Lower lobe of right lung (tissue), 2 donors: ENCODE measurements at regions not wholly inside any gene's neighbourhood (a gene's known extent, or its start where the extent isn't known, plus 50 kb on each side); places are given as distances from the start of the nearest gene placed in this dataset.
"Not testable (repeated sequence)": the region's sequence is repeated elsewhere in the genome, so short reads cannot be mapped to it uniquely, and the experiment has no call there.

ENCODE experiments used
- ATAC-seq, 2 donors: fragments of 200-7000 bp; cut with Tn5 transposase; one replicate each; pipeline ENCODE4 v1.9.1; 2020 to 2022; ENCODE audit warnings: mild to moderate bottlenecking in 2 of 2, moderate library complexity in 2 of 2
- DNase-seq: peaks from one replicate; pipeline ENCODE4 v3.0.0-alpha.2; 2020
- H3K27ac ChIP-seq: fragments of 200-600 bp; one replicate; pipeline ENCODE4 v1.8.0; 2022
- H3K27me3 ChIP-seq: fragments of 200-600 bp; one replicate; pipeline ENCODE4 v1.8.0; 2022; ENCODE audit warnings: low read depth
- H3K36me3 ChIP-seq: fragments of 200-600 bp; one replicate; pipeline ENCODE4 v1.8.0; 2022; ENCODE audit warnings: mild to moderate bottlenecking
- H3K4me1 ChIP-seq: fragments of 200-600 bp; one replicate; pipeline ENCODE4 v1.8.0; 2022
- H3K4me3 ChIP-seq: fragments of 200-600 bp; one replicate; pipeline ENCODE4 v1.8.0; 2022; ENCODE audit warnings: mild to moderate bottlenecking
- H3K9me3 ChIP-seq: fragments of 200-600 bp; one replicate; pipeline ENCODE4 v1.8.0; 2022
- intact Hi-C: fragments of 100-400 bp; cut with DNase I; formaldehyde crosslinking; loops from one replicate; pipeline ENCODE4 v1.11.0; 2022
- TF ChIP-seq, protein P1 (sequence below): fragments of 200-600 bp; IDR thresholded peaks from one replicate; pipeline ENCODE4 v1.8.0; 2022; ENCODE audit warnings: antibody characterized with exemption, mild to moderate bottlenecking
- donor health status: DM: no; HTN: yes; CAD: no; lungs with severe emphysema.

DNA sequence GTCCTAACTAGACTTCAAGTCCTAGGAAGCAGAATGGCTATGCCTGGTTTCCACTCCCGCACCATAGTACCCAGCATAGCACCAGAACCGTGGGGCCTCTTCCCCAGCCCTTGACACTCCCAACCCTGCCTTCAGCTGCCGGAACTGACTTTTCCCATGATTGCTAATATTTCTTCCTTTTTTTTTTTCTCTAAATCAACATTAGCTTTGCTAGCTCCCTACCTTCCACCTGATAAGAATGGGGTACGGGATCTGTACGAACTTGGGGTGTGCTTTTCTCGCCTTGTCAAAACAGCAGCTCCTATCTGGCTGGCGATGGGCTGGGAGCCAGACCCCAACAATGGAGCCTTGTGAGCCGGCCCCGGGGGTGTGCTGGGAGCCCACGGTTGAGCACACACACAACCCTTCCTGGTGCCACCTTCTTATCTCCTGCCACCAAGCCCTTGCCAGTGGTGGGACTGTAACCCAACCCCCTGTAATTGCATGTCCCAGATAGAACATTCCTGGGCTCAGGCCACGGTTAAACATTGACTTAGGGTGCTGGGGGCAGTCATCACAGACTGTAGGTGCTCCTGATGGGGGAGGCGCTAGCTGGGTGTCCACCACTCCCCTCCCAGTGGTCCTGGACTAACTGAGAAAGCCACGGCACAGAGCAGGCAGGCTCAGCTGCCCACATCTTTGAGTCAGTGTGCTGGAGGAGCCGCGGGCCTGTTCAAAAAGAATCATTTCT is 213.0 kb upstream of the HAAO start:
- TF ChIP-seq, protein P1, sequence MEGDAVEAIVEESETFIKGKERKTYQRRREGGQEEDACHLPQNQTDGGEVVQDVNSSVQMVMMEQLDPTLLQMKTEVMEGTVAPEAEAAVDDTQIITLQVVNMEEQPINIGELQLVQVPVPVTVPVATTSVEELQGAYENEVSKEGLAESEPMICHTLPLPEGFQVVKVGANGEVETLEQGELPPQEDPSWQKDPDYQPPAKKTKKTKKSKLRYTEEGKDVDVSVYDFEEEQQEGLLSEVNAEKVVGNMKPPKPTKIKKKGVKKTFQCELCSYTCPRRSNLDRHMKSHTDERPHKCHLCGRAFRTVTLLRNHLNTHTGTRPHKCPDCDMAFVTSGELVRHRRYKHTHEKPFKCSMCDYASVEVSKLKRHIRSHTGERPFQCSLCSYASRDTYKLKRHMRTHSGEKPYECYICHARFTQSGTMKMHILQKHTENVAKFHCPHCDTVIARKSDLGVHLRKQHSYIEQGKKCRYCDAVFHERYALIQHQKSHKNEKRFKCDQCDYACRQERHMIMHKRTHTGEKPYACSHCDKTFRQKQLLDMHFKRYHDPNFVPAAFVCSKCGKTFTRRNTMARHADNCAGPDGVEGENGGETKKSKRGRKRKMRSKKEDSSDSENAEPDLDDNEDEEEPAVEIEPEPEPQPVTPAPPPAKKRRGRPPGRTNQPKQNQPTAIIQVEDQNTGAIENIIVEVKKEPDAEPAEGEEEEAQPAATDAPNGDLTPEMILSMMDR: no peak
- no peaks in the 10 kb centered on the region for H3K9me3 ChIP-seq
- no peaks in the 10 kb centered on the region for H3K36me3 ChIP-seq
- ATAC-seq (peak; percentile 11 to 15), DNase-seq (no peak)
- peaks cover 10% of the 10 kb centered on the region for H3K4me1 ChIP-seq
- H3K4me3 ChIP-seq: no peak overlapping the region
- intact Hi-C loops: no loop called here
- H3K27ac ChIP-seq: no peak overlapping the region
- no peaks in the 10 kb centered on the region for H3K27me3 ChIP-seq

DNA sequence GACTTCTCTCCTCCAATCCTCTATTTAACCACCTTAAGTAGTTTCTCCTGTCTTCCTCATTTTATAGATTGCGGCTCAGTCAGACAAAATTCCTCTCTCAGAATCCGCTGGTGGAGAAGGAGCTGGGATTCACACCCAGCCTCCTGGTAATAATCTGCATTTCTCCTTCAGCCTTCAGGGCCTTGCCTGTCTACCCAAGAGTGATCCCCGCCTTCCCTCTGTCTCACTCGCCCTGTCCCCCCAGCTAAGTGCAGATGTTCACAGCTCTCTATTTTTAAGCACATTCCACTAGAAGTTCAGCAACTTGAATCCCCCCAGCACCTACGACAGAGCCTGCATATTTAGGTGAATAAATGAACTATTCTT is 212.5 kb upstream of the HAAO start:
- TF ChIP-seq, protein P1: no peak
- Histone ChIP-seq H3K9me3 (no peaks in the 10 kb centered on the region), H3K27ac (no peak overlapping the region), H3K4me1 (peaks cover 10% of the 10 kb centered on the region), H3K27me3 (no peaks in the 10 kb centered on the region), H3K4me3 (no peak overlapping the region), H3K36me3 (no peaks in the 10 kb centered on the region)
- no peak for DNase-seq
- no peak for ATAC-seq
- intact Hi-C loops: no loop called here

DNA sequence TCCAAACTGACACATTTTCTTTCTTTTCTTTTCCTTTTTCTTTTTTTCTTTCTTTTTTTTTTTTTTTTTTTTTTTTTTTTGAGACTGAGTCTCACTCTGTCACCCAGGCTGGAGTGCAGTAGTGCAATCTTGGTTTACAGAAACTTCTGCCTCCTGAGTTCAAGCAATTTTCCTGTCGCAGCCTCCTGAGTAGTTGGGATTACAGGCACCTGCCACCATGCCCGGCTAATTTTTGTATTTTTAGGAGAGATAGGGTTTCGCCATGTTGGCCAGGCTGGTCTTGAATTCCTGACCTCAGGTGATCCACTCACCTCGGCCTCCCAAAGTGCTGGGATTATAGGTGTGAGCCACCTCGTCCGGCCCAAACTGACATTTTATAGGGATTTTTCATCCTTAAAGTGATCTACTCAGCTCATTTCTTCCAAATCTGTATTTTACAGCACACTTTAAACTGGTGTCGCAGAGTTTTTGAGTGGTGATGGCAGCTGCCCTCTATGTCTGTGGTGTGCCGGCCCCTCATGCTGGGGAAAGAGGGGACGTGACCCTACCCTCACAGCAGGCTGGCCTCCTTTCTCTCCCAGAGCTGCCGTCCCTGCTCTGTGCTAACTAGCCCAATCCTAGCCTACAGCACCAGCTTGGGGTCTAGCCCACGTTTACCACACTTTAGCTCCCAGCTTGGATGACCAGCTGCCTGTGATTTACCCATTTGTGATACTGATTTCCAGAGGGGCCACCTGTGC is 211.9 kb upstream of the HAAO start:
- not testable (repeated sequence) for H3K4me3 ChIP-seq

DNA sequence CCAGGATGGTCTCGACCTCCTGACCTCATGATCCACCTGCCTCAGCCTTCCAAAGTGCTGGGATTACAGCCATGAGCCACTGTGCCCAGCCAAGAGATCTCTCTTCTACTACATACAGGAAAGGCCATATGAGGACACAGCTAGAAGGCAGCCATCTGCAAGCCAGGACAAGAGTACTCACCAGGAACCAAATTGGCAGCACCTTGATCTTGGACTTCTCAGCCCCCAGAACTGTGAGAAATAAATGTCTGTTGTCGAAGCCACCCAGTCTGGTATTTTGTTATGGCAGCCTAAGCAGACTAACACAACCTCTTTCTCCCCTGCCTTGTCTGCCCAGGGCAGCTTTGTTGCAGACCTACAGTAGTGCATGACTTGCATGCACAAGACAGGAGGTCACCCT is 211.3 kb upstream of the HAAO start:
- TF ChIP-seq, protein P1: no peak
- no peak overlapping the region for H3K4me3 ChIP-seq
- no peak for ATAC-seq
- intact Hi-C loops: no loop called here
- no peak for DNase-seq
- no peaks in the 10 kb centered on the region for H3K9me3 ChIP-seq
- no peaks in the 10 kb centered on the region for H3K27me3 ChIP-seq
- H3K27ac ChIP-seq: no peak overlapping the region
- H3K36me3 ChIP-seq: no peaks in the 10 kb centered on the region
- peaks cover 10% of the 10 kb centered on the region for H3K4me1 ChIP-seq

More for the DNA sequence above, 211.9 kb upstream of the HAAO start:
- H3K27me3 ChIP-seq, H3K27ac ChIP-seq, H3K36me3 ChIP-seq, DNase-seq, intact Hi-C loops, H3K9me3 ChIP-seq, ATAC-seq: not testable (repeated sequence)
- H3K4me1 ChIP-seq: peaks cover 10% of the 10 kb centered on the region

DNA sequence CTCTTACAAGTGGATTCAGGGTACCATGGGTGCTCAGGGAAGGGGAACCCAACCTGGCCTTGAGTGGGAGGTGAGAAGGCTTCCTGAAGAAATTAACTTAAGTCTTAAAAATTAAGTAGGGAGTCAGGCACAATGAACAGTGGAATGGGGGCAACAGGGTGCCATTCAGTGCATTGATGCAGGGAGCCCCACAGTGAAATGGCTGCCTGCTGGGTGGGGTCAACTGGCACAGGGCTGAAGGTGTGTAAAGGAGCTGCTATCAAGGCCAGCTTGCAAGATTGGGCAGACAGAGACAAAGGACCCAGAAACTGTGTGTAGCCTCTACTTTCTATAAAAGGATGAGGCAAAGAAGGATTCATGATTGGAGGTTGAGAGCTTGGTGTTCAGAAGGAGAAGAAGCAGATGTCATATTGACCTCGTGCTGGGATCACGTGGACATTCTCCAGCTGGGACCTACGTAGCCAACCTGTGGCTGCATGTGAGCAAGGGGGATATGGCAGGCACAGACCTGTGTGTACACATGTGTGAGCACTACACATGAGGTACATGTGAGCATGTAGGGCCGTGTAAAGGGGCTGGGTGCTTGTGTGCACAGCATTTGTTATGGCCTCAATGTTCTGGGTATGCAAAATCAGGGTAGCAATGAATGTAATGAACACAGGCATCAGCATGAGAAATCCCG is 209.5 kb upstream of the HAAO start:
- DNase-seq: no peak
- TF ChIP-seq, protein P1: no peak
- Histone ChIP-seq H3K36me3 (no peaks in the 10 kb centered on the region), H3K27me3 (no peaks in the 10 kb centered on the region), H3K9me3 (no peaks in the 10 kb centered on the region), H3K4me3 (no peak overlapping the region), H3K27ac (no peak overlapping the region), H3K4me1 (peaks cover 10% of the 10 kb centered on the region)
- intact Hi-C loops: no loop called here
- no peak for ATAC-seq

DNA sequence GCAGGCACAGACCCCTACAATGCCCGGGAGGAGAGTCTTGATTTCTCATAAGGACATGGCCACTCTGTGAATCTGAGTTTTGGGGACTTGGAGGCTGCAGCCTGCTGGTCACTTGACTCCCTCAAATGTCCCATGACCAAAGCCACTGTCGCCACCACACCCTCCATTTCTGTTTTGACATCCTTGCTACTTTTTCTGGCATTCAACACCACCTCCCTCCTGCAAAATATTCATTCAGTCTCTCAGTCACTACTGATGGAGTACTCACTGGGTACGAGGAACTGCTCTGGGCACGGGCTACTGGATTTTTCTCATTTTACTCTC is 208.6 kb upstream of the HAAO start:
- no peaks in the 10 kb centered on the region for H3K27me3 ChIP-seq
- intact Hi-C loops: no loop called here
- H3K9me3 ChIP-seq: no peaks in the 10 kb centered on the region
- H3K4me3 ChIP-seq: no peak overlapping the region
- no peak for DNase-seq
- TF ChIP-seq, protein P1: no peak
- H3K36me3 ChIP-seq: no peaks in the 10 kb centered on the region
- H3K4me1 ChIP-seq: peaks cover 10% of the 10 kb centered on the region
- H3K27ac ChIP-seq: no peak overlapping the region
- no peak for ATAC-seq
